Adipocyte (in vitro differentiated cells): ENCODE measurements at regions not wholly inside any gene's neighbourhood (a gene's known extent, or its start where the extent isn't known, plus 50 kb on each side); places are given as distances from the start of the nearest gene placed in this dataset.
"Not testable (repeated sequence)": the region's sequence is repeated elsewhere in the genome, so short reads cannot be mapped to it uniquely, and the experiment has no call there.

ENCODE experiments used
- DNase-seq: peaks from one replicate; pipeline ENCODE4 v3.0.0-alpha.2; 2015; ENCODE audit warnings: low read depth
- H3K27me3 ChIP-seq: replicated peaks from 2 replicates; pipeline ENCODE4 v1.7.0; 2013; ENCODE audit warnings: mild to moderate bottlenecking, low read length, moderate library complexity; ENCODE audit not compliant: control insufficient read depth, insufficient read depth
- H3K36me3 ChIP-seq: 2 replicates; pipeline ENCODE4 v1.7.0; 2013; ENCODE audit warnings: low read length, mild to moderate bottlenecking, moderate library complexity; ENCODE audit not compliant: control insufficient read depth, insufficient read depth, severe bottlenecking
- H3K4me1 ChIP-seq: 2 replicates; pipeline ENCODE4 v1.7.0; 2013; ENCODE audit warnings: mild to moderate bottlenecking, low read length, moderate library complexity; ENCODE audit not compliant: control insufficient read depth, insufficient read depth
- H3K4me3 ChIP-seq: 2 replicates; pipeline ENCODE4 v1.7.0; 2013; ENCODE audit warnings: mild to moderate bottlenecking, low read length, moderate library complexity
- H3K9ac ChIP-seq: 2 replicates; pipeline ENCODE4 v1.7.0; 2013; ENCODE audit warnings: mild to moderate bottlenecking, low read length, moderate library complexity
- H3K9me3 ChIP-seq: 2 replicates; pipeline ENCODE4 v1.7.0; 2013; ENCODE audit warnings: mild to moderate bottlenecking, low read length, moderate library complexity; ENCODE audit not compliant: control insufficient read depth

GRCh38 chr4:169934794-169935429 is 91.3 kb downstream of the MFAP3L start:
- Histone ChIP-seq H3K9ac (no peak overlapping the region), H3K4me1 (no peaks in the 10 kb centered on the region), H3K27me3 (no peaks in the 10 kb centered on the region), H3K36me3 (no peaks in the 10 kb centered on the region), H3K4me3 (no peak overlapping the region), H3K9me3 (no peaks in the 10 kb centered on the region)
- DNase-seq, result no peak

GRCh38 chr4:169933531-169933930 is 92.7 kb downstream of the MFAP3L start:
- H3K27me3 ChIP-seq, result no peaks in the 10 kb centered on the region
- no peak overlapping the region for H3K9ac ChIP-seq
- no peaks in the 10 kb centered on the region for H3K9me3 ChIP-seq
- no peak for DNase-seq
- H3K4me3 ChIP-seq, result no peak overlapping the region
- no peaks in the 10 kb centered on the region for H3K4me1 ChIP-seq
- no peaks in the 10 kb centered on the region for H3K36me3 ChIP-seq

DNA sequence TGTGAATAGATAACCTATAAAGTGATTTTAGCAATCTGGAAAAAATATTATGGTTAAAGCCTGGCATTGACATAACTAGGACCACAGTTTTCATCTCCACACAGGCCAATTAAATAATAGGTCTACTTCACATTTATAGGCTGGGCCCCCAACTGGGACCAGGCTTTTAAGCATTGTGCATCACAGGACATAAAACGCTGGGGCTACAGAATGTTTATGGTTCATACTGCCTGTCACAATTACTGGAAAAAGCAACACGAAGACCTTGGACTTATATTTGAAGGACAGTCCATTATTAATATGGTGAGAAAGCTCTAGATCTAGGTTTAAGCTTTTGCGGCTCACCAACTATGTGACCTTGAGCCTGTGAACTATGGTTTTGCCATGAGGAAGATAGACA is 94.2 kb downstream of the MFAP3L start:
- DNase-seq, result no peak

DNA sequence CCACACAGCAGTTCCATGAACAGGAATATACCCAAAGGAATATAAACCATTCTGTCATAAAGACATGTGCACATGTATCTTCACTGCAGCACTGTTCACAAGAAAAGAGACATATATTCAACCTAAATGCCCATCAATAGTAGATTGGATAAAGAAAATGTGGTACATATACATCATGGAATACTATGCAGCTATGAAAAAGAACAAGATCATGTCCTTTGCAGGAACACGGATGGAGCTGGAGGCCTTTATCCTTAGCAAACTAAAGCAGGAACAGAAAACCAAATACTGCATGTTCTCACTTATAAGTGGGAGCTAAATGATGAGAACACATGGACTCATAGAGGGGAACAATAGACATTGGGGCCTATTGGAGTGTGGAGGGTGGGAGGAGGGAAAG is 95.4 kb downstream of the MFAP3L start:
- not testable (repeated sequence) for H3K4me1 ChIP-seq, H3K27me3 ChIP-seq, H3K9me3 ChIP-seq, H3K36me3 ChIP-seq, DNase-seq, H3K4me3 ChIP-seq, H3K9ac ChIP-seq

More for the DNA sequence above, 94.2 kb downstream of the MFAP3L start:
- Histone ChIP-seq H3K27me3 (no peaks in the 10 kb centered on the region), H3K4me1 (no peaks in the 10 kb centered on the region), H3K36me3 (no peaks in the 10 kb centered on the region), H3K9me3 (no peaks in the 10 kb centered on the region), H3K9ac (no peak overlapping the region), H3K4me3 (no peak overlapping the region)

- no peak overlapping the region for H3K4me3 ChIP-seq
- no peak for DNase-seq
- H3K4me1 ChIP-seq, result peaks cover 4% of the 10 kb centered on the region
- no peaks in the 10 kb centered on the region for H3K36me3 ChIP-seq
- no peaks in the 10 kb centered on the region for H3K9me3 ChIP-seq
- H3K27me3 ChIP-seq, result no peaks in the 10 kb centered on the region
- H3K9ac ChIP-seq, result no peak overlapping the region
Observed at GRCh38 chr4:169927280-169927679, 98.9 kb downstream of the MFAP3L start.

DNA sequence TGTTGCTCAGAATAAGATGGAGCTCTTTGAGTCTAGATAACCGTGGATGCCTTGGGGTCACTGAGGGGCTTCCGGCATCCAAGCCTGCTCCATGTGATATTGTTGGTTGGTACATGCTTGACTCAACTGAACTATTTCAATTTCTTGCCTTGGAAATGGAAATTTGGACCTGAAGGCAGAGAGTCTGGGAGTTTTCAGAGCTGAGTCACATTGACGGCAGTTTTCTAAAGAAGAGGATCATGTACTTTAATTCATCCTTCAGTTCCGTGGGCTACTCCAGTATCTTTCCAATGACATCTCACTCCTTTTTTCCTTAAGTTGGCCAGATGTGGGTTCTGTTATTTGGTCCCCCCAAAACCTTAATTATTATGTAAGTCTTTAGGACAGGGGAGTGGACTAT is 100.5 kb downstream of the MFAP3L start:
- no peaks in the 10 kb centered on the region for H3K36me3 ChIP-seq
- H3K4me1 ChIP-seq, result peaks cover 4% of the 10 kb centered on the region
- peaks cover 5% of the 10 kb centered on the region for H3K27me3 ChIP-seq
- H3K9me3 ChIP-seq, result no peaks in the 10 kb centered on the region
- peak; percentile 6 for DNase-seq
- no peak overlapping the region for H3K4me3 ChIP-seq
- no peak overlapping the region for H3K9ac ChIP-seq

DNA sequence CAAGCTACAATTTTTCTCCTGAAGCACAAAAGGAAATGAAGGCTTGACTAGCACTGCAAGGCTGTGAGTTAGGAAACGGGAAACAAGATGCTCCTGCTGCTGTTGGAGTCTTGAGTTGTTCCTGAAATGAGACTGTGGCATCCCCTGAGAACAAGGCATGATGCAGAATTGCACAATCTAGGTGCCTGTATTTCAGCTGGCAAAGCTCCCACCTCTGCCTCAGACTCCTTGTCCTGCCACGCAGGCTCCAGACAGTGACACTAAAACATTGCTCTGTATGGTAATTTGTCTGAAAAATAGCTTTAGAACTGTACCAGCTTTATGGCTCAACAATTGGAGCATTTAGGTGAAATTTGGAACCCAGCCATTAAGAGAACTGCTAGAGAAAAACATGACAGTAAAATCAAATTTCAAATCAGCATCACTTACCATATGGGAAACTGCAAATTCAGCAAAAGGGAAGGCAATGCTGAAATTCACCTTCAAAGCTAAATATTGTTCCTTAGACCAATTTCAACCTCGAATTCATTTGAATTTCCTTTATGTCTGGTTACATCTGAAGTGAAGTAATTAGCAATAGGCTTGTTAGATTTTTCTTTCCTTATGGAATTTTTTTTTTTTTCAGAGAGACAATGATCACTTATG is 103.4 kb downstream of the MFAP3L start:
- Histone ChIP-seq H3K27me3 (peaks cover 5% of the 10 kb centered on the region), H3K36me3 (no peaks in the 10 kb centered on the region), H3K9ac (no peak overlapping the region), H3K4me1 (peaks cover 4% of the 10 kb centered on the region), H3K4me3 (no peak overlapping the region), H3K9me3 (no peaks in the 10 kb centered on the region)
- peak; percentile 70 for DNase-seq

- H3K9me3 ChIP-seq, result peaks cover 7% of the 10 kb centered on the region
- H3K4me3 ChIP-seq, result no peak overlapping the region
- no peak for DNase-seq
- H3K27me3 ChIP-seq, result peaks cover 5% of the 10 kb centered on the region
- H3K9ac ChIP-seq, result no peak overlapping the region
- peaks cover 4% of the 10 kb centered on the region for H3K4me1 ChIP-seq
- no peaks in the 10 kb centered on the region for H3K36me3 ChIP-seq
Observed at GRCh38 chr4:169921732-169922131, 104.5 kb downstream of the MFAP3L start.

- no peaks in the 10 kb centered on the region for H3K36me3 ChIP-seq
- peaks cover 5% of the 10 kb centered on the region for H3K27me3 ChIP-seq
- no peak overlapping the region for H3K9ac ChIP-seq
- H3K4me1 ChIP-seq, result peaks cover 4% of the 10 kb centered on the region
- H3K9me3 ChIP-seq, result peaks cover 10% of the 10 kb centered on the region
- DNase-seq, result no peak
- no peak overlapping the region for H3K4me3 ChIP-seq
Observed at GRCh38 chr4:169921237-169921636, 105.0 kb downstream of the MFAP3L start.

- not testable (repeated sequence) for H3K36me3 ChIP-seq, H3K4me1 ChIP-seq, H3K4me3 ChIP-seq, H3K9ac ChIP-seq, DNase-seq, H3K27me3 ChIP-seq
- H3K9me3 ChIP-seq, result peaks cover 10% of the 10 kb centered on the region
Observed at GRCh38 chr4:169919194-169920124, 106.7 kb downstream of the MFAP3L start.

GRCh38 chr4:169915545-169915944 is 110.7 kb downstream of the MFAP3L start:
- H3K9me3 ChIP-seq, result peaks cover 10% of the 10 kb centered on the region
- no peak overlapping the region for H3K4me3 ChIP-seq
- H3K27me3 ChIP-seq, result peaks cover 5% of the 10 kb centered on the region
- no peaks in the 10 kb centered on the region for H3K36me3 ChIP-seq
- H3K4me1 ChIP-seq, result no peaks in the 10 kb centered on the region
- DNase-seq, result no peak
- H3K9ac ChIP-seq, result no peak overlapping the region
